Cardiac fibroblast (primary cell): ENCODE measurements at regions not wholly inside any gene's neighbourhood (a gene's known extent, or its start where the extent isn't known, plus 50 kb on each side); places are given as distances from the start of the nearest gene placed in this dataset.

Experiments used
- DNase-seq, 2 donors: peaks; one replicate each; pipeline versions ENCODE4 v3.0.0 to v3.0.0-alpha.2; 2010; ENCODE audit warnings: low read depth in 2 of 2
- H3K4me3 ChIP-seq, 2 donors: replicated peaks in 1 of 2; 1 replicate in 1 of 2; 2 replicates in 1 of 2; pipeline ENCODE4 v1.5.1; 2011; ENCODE audit warnings: low read depth in 2 of 2, low read length in 2 of 2, mild to moderate bottlenecking in 2 of 2, moderate library complexity in 1 of 2
- CTCF ChIP-seq: IDR thresholded peaks from one replicate; pipeline ENCODE4 v1.5.1; 2011; ENCODE audit warnings: low read depth, mild to moderate bottlenecking, low read length, inconsistent platforms

GRCh38 chr5:10839118-10839517 lies 78.1 kb upstream of the DAP start:
- H3K4me3 ChIP-seq = no peak overlapping the region
- TF ChIP-seq CTCF = no peak
- no peak for DNase-seq

GRCh38 chr5:10838038-10838437 lies 77.0 kb upstream of the DAP start:
- no peak overlapping the region for H3K4me3 ChIP-seq
- DNase-seq = no peak
- TF ChIP-seq CTCF = no peak

GRCh38 chr5:10836986-10837385 lies 76.0 kb upstream of the DAP start:
- no peak for TF ChIP-seq CTCF
- H3K4me3 ChIP-seq = no peak overlapping the region
- peak in 1 of 2 donors; percentile 59 for DNase-seq

GRCh38 chr5:10834695-10835094 lies 73.7 kb upstream of the DAP start:
- DNase-seq = no peak
- no peak for TF ChIP-seq CTCF
- H3K4me3 ChIP-seq = no peak overlapping the region

- DNase-seq = no peak
- no peak for TF ChIP-seq CTCF
- no peak overlapping the region for H3K4me3 ChIP-seq
These were observed 72.0 kb upstream of the DAP start for GRCh38 chr5:10832987-10833386.

- no peak overlapping the region for H3K4me3 ChIP-seq
- no peak for TF ChIP-seq CTCF
- DNase-seq = no peak
These were observed 71.4 kb upstream of the DAP start for GRCh38 chr5:10832421-10832820.

- peak; percentile 15 to 75 for DNase-seq
- no peak overlapping the region for H3K4me3 ChIP-seq
These were observed 70.4 kb upstream of the DAP start for GRCh38 chr5:10831419-10831818.

More at GRCh38 chr5:10831419-10831818, 70.4 kb upstream of the DAP start:
- TF ChIP-seq CTCF = no peak
